ENCODE measurements at regions not wholly inside any gene's neighbourhood (a gene's known extent, or its start where the extent isn't known, plus 50 kb on each side); places are given as distances from the start of the nearest gene placed in this dataset.

- TF ChIP-seq POLR2AphosphoS5 (IDR thresholded peaks at IDR 0.05) = no peak
- TF ChIP-seq EP300 (IDR thresholded peaks at IDR 0.05) = no peak
- TF ChIP-seq POLR2A (IDR thresholded peaks at IDR 0.05) = no peak
- TF ChIP-seq CTCF (IDR thresholded peaks at IDR 0.05) = no peak
- Histone ChIP-seq H3K36me3 (no peaks in the 10 kb centered on the region), H3K4me3 (no peak overlapping the region), H3K27me3 (no peaks in the 10 kb centered on the region), H3K9me3 (no peaks in the 10 kb centered on the region), H3K27ac (no peak overlapping the region), H3K4me1 (no peaks in the 10 kb centered on the region)
- ATAC-seq = no peak
- WGBS, 2 donors (ENCODE audit: low coverage in 1 of 2) = 42 to 71% methylated on average over 2 to 12 of the region's 13 CpGs
Measured at GRCh38 chr4:129167640-129168260, 71.8 kb downstream of the C4orf33 start.

GRCh38 chr4:129172181-129172580 lies 76.2 kb downstream of the C4orf33 start:
- Histone ChIP-seq H3K27me3 (no peaks in the 10 kb centered on the region), H3K36me3 (no peaks in the 10 kb centered on the region), H3K9me3 (no peaks in the 10 kb centered on the region), H3K4me1 (no peaks in the 10 kb centered on the region), H3K4me3 (no peak overlapping the region), H3K27ac (no peak overlapping the region)
- no peak for TF ChIP-seq POLR2AphosphoS5 (IDR thresholded peaks at IDR 0.05)
- no peak for TF ChIP-seq POLR2A (IDR thresholded peaks at IDR 0.05)
- no peak for TF ChIP-seq CTCF (IDR thresholded peaks at IDR 0.05)
- no peak for TF ChIP-seq EP300 (IDR thresholded peaks at IDR 0.05)
- ATAC-seq = no peak

- TF ChIP-seq POLR2A (IDR thresholded peaks at IDR 0.05) (no peak), POLR2AphosphoS5 (IDR thresholded peaks at IDR 0.05) (no peak)
- WGBS, 2 donors (ENCODE audit: low coverage in 1 of 2) = 93 to 100% methylated on average over 1 of the region's 1 CpG
- Histone ChIP-seq H3K4me1 (no peaks in the 10 kb centered on the region), H3K4me3 (no peak overlapping the region), H3K9me3 (no peaks in the 10 kb centered on the region), H3K27me3 (no peaks in the 10 kb centered on the region), H3K36me3 (no peaks in the 10 kb centered on the region), H3K27ac (no peak overlapping the region)
- ATAC-seq = no peak
Measured at GRCh38 chr4:129176864-129177263, 80.9 kb downstream of the C4orf33 start.

GRCh38 chr4:129179276-129179675 lies 83.3 kb downstream of the C4orf33 start:
- Histone ChIP-seq H3K36me3 (no peaks in the 10 kb centered on the region), H3K4me1 (no peaks in the 10 kb centered on the region), H3K4me3 (no peak overlapping the region), H3K9me3 (no peaks in the 10 kb centered on the region), H3K27ac (no peak overlapping the region), H3K27me3 (no peaks in the 10 kb centered on the region)
- WGBS, 2 donors (ENCODE audit: low coverage in 1 of 2) = 50 to 71% methylated on average over 2 of the region's 2 CpGs
- TF ChIP-seq EP300 (IDR thresholded peaks at IDR 0.05) (no peak), POLR2AphosphoS5 (IDR thresholded peaks at IDR 0.05) (no peak), POLR2A (IDR thresholded peaks at IDR 0.05) (no peak), CTCF (IDR thresholded peaks at IDR 0.05) (no peak)
- ATAC-seq = no peak

GRCh38 chr4:129189630-129190029 lies 93.7 kb downstream of the C4orf33 start:
- no peak for ATAC-seq
- peaks cover 0 to 4% (median 0%) of the 10 kb centered on the region in 3 donors for H3K4me1 ChIP-seq
- no peaks in the 10 kb centered on the region for H3K36me3 ChIP-seq
- H3K9me3 ChIP-seq = no peaks in the 10 kb centered on the region
- H3K4me3 ChIP-seq = no peak overlapping the region
- TF ChIP-seq POLR2A (IDR thresholded peaks at IDR 0.05) = no peak
- no peak for TF ChIP-seq POLR2AphosphoS5 (IDR thresholded peaks at IDR 0.05)
- no peak for TF ChIP-seq EP300 (IDR thresholded peaks at IDR 0.05)
- no peak for TF ChIP-seq CTCF (IDR thresholded peaks at IDR 0.05)
- 71% methylated on average over 4 of the region's 4 CpGs for WGBS, 2 donors (ENCODE audit: low coverage in 1 of 2)
- no peak overlapping the region for H3K27ac ChIP-seq
- H3K27me3 ChIP-seq = no peaks in the 10 kb centered on the region

Data from gastroesophageal sphincter (tissue), 4 donors.